Fibroblast of lung (primary cell): ENCODE measurements at regions not wholly inside any gene's neighbourhood (a gene's known extent, or its start where the extent isn't known, plus 50 kb on each side); places are given as distances from the start of the nearest gene placed in this dataset.

Experiments used
- DNase-seq, 2 donors: peaks; one replicate each; pipeline versions ENCODE4 v3.0.0 to v3.0.0-alpha.2; 2010; ENCODE audit warnings: low read depth in 2 of 2
- H2AFZ ChIP-seq: 2 replicates; pipeline ENCODE4 v1.5.1; 2012; ENCODE audit warnings: low read length, control low read depth, inconsistent platforms
- H3K27ac ChIP-seq: 2 replicates; pipeline ENCODE4 v1.5.1; 2011; ENCODE audit warnings: low read length, control low read depth; ENCODE audit not compliant: insufficient read depth
- H3K27me3 ChIP-seq: 2 replicates; pipeline ENCODE4 v1.5.1; 2011; ENCODE audit warnings: mild to moderate bottlenecking, low read length; ENCODE audit not compliant: control insufficient read depth, insufficient read depth
- H3K36me3 ChIP-seq: 2 replicates; pipeline ENCODE4 v1.5.1; 2011; ENCODE audit warnings: low read length; ENCODE audit not compliant: control insufficient read depth, insufficient read depth
- H3K4me1 ChIP-seq: 2 replicates; pipeline ENCODE4 v1.5.1; 2011; ENCODE audit warnings: low read length; ENCODE audit not compliant: control insufficient read depth, insufficient read depth; ENCODE audit errors: extremely low read depth
- H3K4me2 ChIP-seq: 2 replicates; pipeline ENCODE4 v1.5.1; 2011; ENCODE audit warnings: low read length, control low read depth; ENCODE audit not compliant: insufficient read depth; ENCODE audit errors: extremely low read depth
- H3K4me3 ChIP-seq, 4 experiments: fragments of 200-600 bp in 1 of 4; sonication (generic) in 1 of 4; replicated peaks in 1 of 4; 2 replicates each; pipeline ENCODE4 v1.5.1; 2011 to 2016; ENCODE audit warnings: low read length in 4 of 4, low read depth in 3 of 4, mild to moderate bottlenecking in 3 of 4, control low read depth in 2 of 4, inconsistent platforms in 1 of 4, mixed read lengths in 1 of 4; ENCODE audit not compliant: insufficient read depth in 1 of 4; ENCODE audit errors: control extremely low read depth in 1 of 4
- H3K79me2 ChIP-seq: 2 replicates; pipeline ENCODE4 v1.5.1; 2012; ENCODE audit warnings: mild to moderate bottlenecking, low read length, inconsistent platforms; ENCODE audit not compliant: control insufficient read depth, insufficient read depth
- H3K9ac ChIP-seq: 2 replicates; pipeline ENCODE4 v1.5.1; 2011; ENCODE audit warnings: mild to moderate bottlenecking, low read length, control low read depth; ENCODE audit not compliant: insufficient read depth
- H3K9me3 ChIP-seq: 2 replicates; pipeline ENCODE4 v1.5.1; 2012; ENCODE audit warnings: low read depth, low read length; ENCODE audit not compliant: control insufficient read depth, insufficient read depth
- H4K20me1 ChIP-seq: 2 replicates; pipeline ENCODE4 v1.5.1; 2011; ENCODE audit warnings: low read length; ENCODE audit not compliant: control insufficient read depth, insufficient read depth; ENCODE audit errors: extremely low read depth
- CTCF ChIP-seq, 2 donors: IDR thresholded peaks in 1 of 2; conservative IDR thresholded peaks in 1 of 2; 1 replicate in 1 of 2; 2 replicates in 1 of 2; pipeline ENCODE4 v1.5.1; 2011 to 2012; ENCODE audit warnings: low read length in 2 of 2, control low read depth in 1 of 2, inconsistent platforms in 1 of 2, low read depth in 1 of 2, mild to moderate bottlenecking in 1 of 2
- EZH2 ChIP-seq: IDR thresholded peaks from 2 replicates; pipeline ENCODE4 v1.5.1; 2012; ENCODE audit warnings: low read length, control low read depth, mild to moderate bottlenecking; ENCODE audit errors: missing control alignments

- H2AFZ ChIP-seq = no peak overlapping the region
- no peaks in the 10 kb centered on the region for H3K79me2 ChIP-seq
- TF ChIP-seq EZH2 (no peak), CTCF (conservative IDR thresholded peaks at IDR 0.05 in 1 of 2, IDR thresholded peaks at IDR 0.05 in 1 of 2; ENCODE audit: low read depth in 1 of 2, low read length in 2 of 2) (no peak)
- H3K36me3 ChIP-seq = no peaks in the 10 kb centered on the region
- H4K20me1 ChIP-seq = no peaks in the 10 kb centered on the region
- no peak overlapping the region for H3K9ac ChIP-seq
- no peak overlapping the region for H3K4me2 ChIP-seq
- no peaks in the 10 kb centered on the region for H3K4me1 ChIP-seq
- DNase-seq = no peak
- no peaks in the 10 kb centered on the region for H3K9me3 ChIP-seq
- no peaks in the 10 kb centered on the region for H3K27me3 ChIP-seq
- no peak overlapping the region for H3K4me3 ChIP-seq
- H3K27ac ChIP-seq = no peak overlapping the region
Observed at GRCh38 chr4:170234800-170235199, 145.0 kb upstream of the AADAT start.

- H3K9ac ChIP-seq = no peak overlapping the region
- H3K27me3 ChIP-seq = no peaks in the 10 kb centered on the region
- no peaks in the 10 kb centered on the region for H4K20me1 ChIP-seq
- no peaks in the 10 kb centered on the region for H3K4me1 ChIP-seq
- TF ChIP-seq EZH2 (no peak), CTCF (conservative IDR thresholded peaks at IDR 0.05 in 1 of 2, IDR thresholded peaks at IDR 0.05 in 1 of 2; ENCODE audit: low read depth in 1 of 2, low read length in 2 of 2) (no peak)
- no peak overlapping the region for H3K4me3 ChIP-seq
- H3K79me2 ChIP-seq = no peaks in the 10 kb centered on the region
- H3K27ac ChIP-seq = no peak overlapping the region
- H3K4me2 ChIP-seq = no peak overlapping the region
- H2AFZ ChIP-seq = no peak overlapping the region
- H3K36me3 ChIP-seq = no peaks in the 10 kb centered on the region
- no peaks in the 10 kb centered on the region for H3K9me3 ChIP-seq
- no peak for DNase-seq
Observed at GRCh38 chr4:170231377-170231776, 141.6 kb upstream of the AADAT start.

- DNase-seq = no peak
Observed at GRCh38 chr4:170230242-170230641, 140.5 kb upstream of the AADAT start.

More at GRCh38 chr4:170230242-170230641, 140.5 kb upstream of the AADAT start:
- Histone ChIP-seq H3K9ac (no peak overlapping the region), H4K20me1 (no peaks in the 10 kb centered on the region), H3K27ac (no peak overlapping the region), H3K36me3 (no peaks in the 10 kb centered on the region), H3K4me1 (no peaks in the 10 kb centered on the region), H3K9me3 (no peaks in the 10 kb centered on the region), H3K4me3 (no peak overlapping the region), H2AFZ (no peak overlapping the region), H3K27me3 (no peaks in the 10 kb centered on the region), H3K4me2 (no peak overlapping the region), H3K79me2 (no peaks in the 10 kb centered on the region)
- TF ChIP-seq EZH2 (no peak), CTCF (conservative IDR thresholded peaks at IDR 0.05 in 1 of 2, IDR thresholded peaks at IDR 0.05 in 1 of 2; ENCODE audit: low read depth in 1 of 2, low read length in 2 of 2) (no peak)
